H1 (cell line): ENCODE measurements at regions not wholly inside any gene's neighbourhood (a gene's known extent, or its start where the extent isn't known, plus 50 kb on each side); places are given as distances from the start of the nearest gene placed in this dataset.

Source experiments
- CTBP2 ChIP-seq: IDR thresholded peaks from 2 replicates; pipeline ENCODE4 v1.7.0; 2011; ENCODE audit warnings: borderline replicate concordance, mild to moderate bottlenecking, moderate library complexity, mixed read lengths, low read length; ENCODE audit not compliant: insufficient read depth, insufficient read length
- EGR1 ChIP-seq: IDR thresholded peaks from 2 replicates; pipeline ENCODE4 v1.6.1; 2011; ENCODE audit warnings: low read depth, low read length, borderline replicate concordance
- SRF ChIP-seq: IDR thresholded peaks from 2 replicates; pipeline ENCODE4 v1.6.1; 2011; ENCODE audit warnings: mild to moderate bottlenecking, low read depth, low read length, moderate library complexity

DNA sequence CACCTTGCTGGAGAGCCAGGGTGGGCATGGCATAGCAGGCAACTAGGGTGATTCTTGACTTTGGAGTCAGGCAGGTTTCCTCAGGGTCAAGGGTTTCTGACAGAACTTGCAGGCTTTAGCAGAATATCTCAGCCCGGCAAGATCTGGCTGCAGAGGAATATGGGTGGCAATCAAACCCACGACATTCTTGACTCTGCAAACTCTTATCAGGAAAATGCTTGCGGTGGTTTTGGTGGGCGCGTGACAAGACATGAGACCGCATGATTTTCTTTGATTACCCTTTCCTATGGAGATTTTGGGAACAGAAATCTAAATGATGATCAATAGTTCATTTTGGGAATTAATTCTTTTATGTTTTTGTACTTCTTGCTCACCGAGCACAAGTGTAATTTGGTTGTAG, 449.5 kb downstream of the VRK1 start (continued):
- TF ChIP-seq CTBP2 (no peak), EGR1 (no peak), SRF (no peak)
